H9 (cell line): ENCODE measurements at regions not wholly inside any gene's neighbourhood (a gene's known extent, or its start where the extent isn't known, plus 50 kb on each side); places are given as distances from the start of the nearest gene placed in this dataset.

ENCODE experiments used
- DNase-seq: peaks from one replicate; pipeline ENCODE4 v3.0.0-alpha.2; 2017
- H2AFZ ChIP-seq: one replicate; pipeline ENCODE4 v1.6.1; 2013; ENCODE audit warnings: mild to moderate bottlenecking, low read length, control low read depth, moderate library complexity
- H2AK5ac ChIP-seq: 2 replicates; pipeline ENCODE4 v1.6.1; 2013; ENCODE audit warnings: low read length, control low read depth, mixed read lengths; ENCODE audit not compliant: insufficient read length
- H2BK120ac ChIP-seq: one replicate; pipeline ENCODE4 v1.6.1; 2013; ENCODE audit warnings: low read depth, mild to moderate bottlenecking, low read length, control low read depth, inconsistent platforms; ENCODE audit not compliant: poor library complexity, severe bottlenecking
- H2BK12ac ChIP-seq: 2 replicates; pipeline ENCODE4 v1.6.1; 2013; ENCODE audit warnings: low read length, control low read depth, mixed read lengths, low read depth; ENCODE audit not compliant: insufficient read length
- H2BK15ac ChIP-seq: 2 replicates; pipeline ENCODE4 v1.6.1; 2013; ENCODE audit warnings: low read depth, low read length, control low read depth
- H2BK20ac ChIP-seq: one replicate; pipeline ENCODE4 v1.6.1; 2013; ENCODE audit warnings: low read depth, mild to moderate bottlenecking, low read length, control low read depth, inconsistent platforms; ENCODE audit not compliant: poor library complexity, severe bottlenecking
- H2BK5ac ChIP-seq: 2 replicates; pipeline ENCODE4 v1.6.1; 2013; ENCODE audit warnings: low read length, control low read depth, mixed read lengths; ENCODE audit not compliant: insufficient read length
- H3K14ac ChIP-seq: 2 replicates; pipeline ENCODE4 v1.6.1; 2013; ENCODE audit warnings: low read length, control low read depth; ENCODE audit not compliant: insufficient read depth
- H3K18ac ChIP-seq: 2 replicates; pipeline ENCODE4 v1.6.1; 2013; ENCODE audit warnings: low read depth, mild to moderate bottlenecking, mixed read lengths, low read length, control low read depth; ENCODE audit not compliant: insufficient read length
- H3K23ac ChIP-seq: 2 replicates; pipeline ENCODE4 v1.6.1; 2013; ENCODE audit warnings: low read length, control low read depth, mixed read lengths, low read depth; ENCODE audit not compliant: insufficient read length
- H3K23me2 ChIP-seq: 2 replicates; pipeline ENCODE4 v1.6.1; 2013; ENCODE audit warnings: low read depth, mild to moderate bottlenecking, mixed read lengths, low read length, control low read depth; ENCODE audit not compliant: insufficient read length, poor library complexity, severe bottlenecking
- H3K27ac ChIP-seq: 2 replicates; pipeline ENCODE4 v1.5.1; 2013; ENCODE audit warnings: low read length, control low read depth, mixed read lengths, low read depth; ENCODE audit not compliant: insufficient read length
- H3K27me3 ChIP-seq: 2 replicates; pipeline ENCODE4 v1.6.1; 2013; ENCODE audit warnings: low read length, control low read depth, inconsistent platforms; ENCODE audit not compliant: insufficient read depth
- H3K4ac ChIP-seq: 2 replicates; pipeline ENCODE4 v1.6.1; 2013; ENCODE audit warnings: low read depth, mild to moderate bottlenecking, control low read depth, inconsistent platforms, low read length, moderate library complexity
- H3K4me1 ChIP-seq: 2 replicates; pipeline ENCODE4 v1.6.1; 2013; ENCODE audit warnings: low read length, control low read depth, inconsistent platforms; ENCODE audit not compliant: insufficient read depth
- H3K4me2 ChIP-seq: 2 replicates; pipeline ENCODE4 v1.6.1; 2013; ENCODE audit warnings: low read length, control low read depth, mixed read lengths; ENCODE audit not compliant: insufficient read length, insufficient read depth
- H3K56ac ChIP-seq: 2 replicates; pipeline ENCODE4 v1.6.1; 2013; ENCODE audit warnings: low read depth, mild to moderate bottlenecking, mixed read lengths, low read length, control low read depth; ENCODE audit not compliant: insufficient read length
- H3K79me1 ChIP-seq: 2 replicates; pipeline ENCODE4 v1.6.1; 2013; ENCODE audit warnings: low read depth, mild to moderate bottlenecking, moderate library complexity, low read length, control low read depth, inconsistent platforms; ENCODE audit not compliant: insufficient read depth, poor library complexity, severe bottlenecking
- H3K79me2 ChIP-seq: 2 replicates; pipeline ENCODE4 v1.6.1; 2013; ENCODE audit warnings: low read length, control low read depth, inconsistent platforms; ENCODE audit not compliant: insufficient read depth
- H3K9ac ChIP-seq: 2 replicates; pipeline ENCODE4 v1.6.1; 2013; ENCODE audit warnings: low read length, control low read depth, mixed read lengths; ENCODE audit not compliant: insufficient read length; ENCODE audit errors: extremely low read depth
- H3K9me3 ChIP-seq: one replicate; pipeline ENCODE4 v1.6.1; 2013; ENCODE audit warnings: low read depth, low read length, inconsistent platforms; ENCODE audit not compliant: control insufficient read depth
- H3T11ph ChIP-seq: one replicate; pipeline ENCODE4 v1.6.1; 2013; ENCODE audit warnings: mild to moderate bottlenecking, low read length, control low read depth, inconsistent platforms
- H4K20me1 ChIP-seq: one replicate; pipeline ENCODE4 v1.6.1; 2013; ENCODE audit not compliant: control insufficient read depth, insufficient read length, insufficient read depth
- H4K5ac ChIP-seq: 2 replicates; pipeline ENCODE4 v1.6.1; 2013; ENCODE audit warnings: low read depth, mild to moderate bottlenecking, mixed read lengths, low read length, control low read depth; ENCODE audit not compliant: insufficient read length
- H4K8ac ChIP-seq: replicated peaks from 2 replicates; pipeline ENCODE4 v1.6.1; 2013; ENCODE audit warnings: low read length, control low read depth, mixed read lengths, low read depth; ENCODE audit not compliant: insufficient read length
- H4K91ac ChIP-seq: 2 replicates; pipeline ENCODE4 v1.6.1; 2013; ENCODE audit warnings: low read depth, mild to moderate bottlenecking, moderate library complexity, mixed read lengths, low read length, control low read depth; ENCODE audit not compliant: insufficient read length
- H3K27ac Mint-ChIP-seq, 3 experiments: 2 replicates in 2 of 3; 3 replicates in 1 of 3; pipeline ENCODE4 v1.8.0; 2020 to 2021; ENCODE audit warnings: mixed read lengths in 3 of 3, mild to moderate bottlenecking in 1 of 3, moderate library complexity in 1 of 3
- H3K27me3 Mint-ChIP-seq: 2 replicates; pipeline ENCODE4 v1.8.0; 2021; ENCODE audit warnings: low read depth, mild to moderate bottlenecking, moderate library complexity, mixed read lengths
- H3K36me3 Mint-ChIP-seq, 3 experiments: 2 replicates in 2 of 3; 3 replicates in 1 of 3; pipeline ENCODE4 v1.8.0; 2020 to 2021; ENCODE audit warnings: low read depth in 3 of 3, mixed read lengths in 3 of 3; ENCODE audit not compliant: insufficient read depth in 1 of 3
- H3K4me1 Mint-ChIP-seq, 2 experiments: 2 replicates each; pipeline ENCODE4 v1.8.0; 2020; ENCODE audit warnings: mixed read lengths in 2 of 2
- H3K4me3 Mint-ChIP-seq, 2 experiments: 2 replicates in 1 of 2; 3 replicates in 1 of 2; pipeline ENCODE4 v1.8.0; 2020 to 2021; ENCODE audit warnings: mild to moderate bottlenecking in 2 of 2, mixed read lengths in 2 of 2, moderate library complexity in 1 of 2
- H3K9me3 Mint-ChIP-seq, 2 experiments: 2 replicates in 1 of 2; 3 replicates in 1 of 2; pipeline ENCODE4 v1.8.0; 2020; ENCODE audit warnings: mild to moderate bottlenecking in 2 of 2, mixed read lengths in 2 of 2, moderate library complexity in 1 of 2
- WGBS: extraction: QIAGEN DNeasy Blood & Tissue Kit; methylation state at CpG from one replicate; pipeline ENCODE4 v1.1.7; 2013; ENCODE audit warnings: missing lambda C conversion rate, low lambda C conversion rate, mixed read lengths; ENCODE audit not compliant: insufficient read length; ENCODE audit errors: extremely low coverage; 5-methylcytosine and 5-hydroxymethylcytosine counted together
- TF ChIP-seq, protein P1 (sequence below): fragments of 200-600 bp; sonication (generic); conservative IDR thresholded peaks from 3 replicates; pipeline ENCODE4 v1.8.0; 2021; ENCODE audit warnings: antibody characterized with exemption, mild to moderate bottlenecking

DNA sequence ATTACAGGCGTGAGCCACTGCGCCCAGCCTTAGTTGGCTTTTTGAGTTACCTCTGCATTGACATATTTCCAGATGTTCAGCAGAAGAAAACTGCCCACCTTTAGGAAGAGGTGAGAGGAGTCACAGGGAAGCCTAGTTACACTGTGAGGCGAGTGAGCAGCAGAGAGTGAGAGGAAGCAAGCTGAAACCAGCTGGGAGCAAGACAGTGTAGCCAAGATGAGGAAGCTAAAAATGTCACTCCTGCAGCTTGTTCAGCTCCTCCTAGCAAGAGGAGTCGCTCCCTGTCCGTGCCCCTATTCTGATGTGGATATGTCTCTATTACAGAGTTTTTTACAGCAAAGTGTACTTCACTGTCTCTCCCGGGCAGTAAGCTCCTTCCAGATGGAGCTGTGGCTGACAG is 127.6 kb downstream of the GXYLT1 start:
- Histone ChIP-seq H2BK20ac (no peak overlapping the region), H3T11ph (no peak overlapping the region), H3K18ac (no peak overlapping the region), H3K23me2 (no peaks in the 10 kb centered on the region), H3K79me1 (no peaks in the 10 kb centered on the region), H3K9ac (no peak overlapping the region), H2BK5ac (no peak overlapping the region), H2AFZ (no peak overlapping the region), H3K27ac (no peak overlapping the region), H4K20me1 (no peaks in the 10 kb centered on the region), H3K4me2 (no peak overlapping the region), H2BK120ac (no peak overlapping the region), H3K9me3 (no peaks in the 10 kb centered on the region), H3K79me2 (no peaks in the 10 kb centered on the region), H3K4me1 (no peaks in the 10 kb centered on the region), H2AK5ac (no peak overlapping the region), H3K56ac (no peak overlapping the region), H2BK12ac (no peak overlapping the region), H4K91ac (no peak overlapping the region), H3K4ac (no peak overlapping the region), H4K5ac (no peak overlapping the region), H3K27me3 (no peaks in the 10 kb centered on the region), H4K8ac (no peak overlapping the region), H2BK15ac (no peak overlapping the region), H3K23ac (no peak overlapping the region), H3K14ac (no peak overlapping the region)
- DNase-seq: no peak
- Mint-ChIP-seq H3K4me1 (peaks cover 8 to 10% of the 10 kb centered on the region in 2 experiments), H3K4me3 (no peak overlapping the region), H3K9me3 (no peaks in the 10 kb centered on the region), H3K36me3 (no peaks in the 10 kb centered on the region; a peak in 2 of 7 replicates), H3K27ac (no peak overlapping the region), H3K27me3 (peaks cover 14% of the 10 kb centered on the region)
- no CpG with 5 or more reads among the region's 6 CpGs for WGBS
- TF ChIP-seq, protein P1, sequence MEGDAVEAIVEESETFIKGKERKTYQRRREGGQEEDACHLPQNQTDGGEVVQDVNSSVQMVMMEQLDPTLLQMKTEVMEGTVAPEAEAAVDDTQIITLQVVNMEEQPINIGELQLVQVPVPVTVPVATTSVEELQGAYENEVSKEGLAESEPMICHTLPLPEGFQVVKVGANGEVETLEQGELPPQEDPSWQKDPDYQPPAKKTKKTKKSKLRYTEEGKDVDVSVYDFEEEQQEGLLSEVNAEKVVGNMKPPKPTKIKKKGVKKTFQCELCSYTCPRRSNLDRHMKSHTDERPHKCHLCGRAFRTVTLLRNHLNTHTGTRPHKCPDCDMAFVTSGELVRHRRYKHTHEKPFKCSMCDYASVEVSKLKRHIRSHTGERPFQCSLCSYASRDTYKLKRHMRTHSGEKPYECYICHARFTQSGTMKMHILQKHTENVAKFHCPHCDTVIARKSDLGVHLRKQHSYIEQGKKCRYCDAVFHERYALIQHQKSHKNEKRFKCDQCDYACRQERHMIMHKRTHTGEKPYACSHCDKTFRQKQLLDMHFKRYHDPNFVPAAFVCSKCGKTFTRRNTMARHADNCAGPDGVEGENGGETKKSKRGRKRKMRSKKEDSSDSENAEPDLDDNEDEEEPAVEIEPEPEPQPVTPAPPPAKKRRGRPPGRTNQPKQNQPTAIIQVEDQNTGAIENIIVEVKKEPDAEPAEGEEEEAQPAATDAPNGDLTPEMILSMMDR: no peak
